ENCODE measurements at regions not wholly inside any gene's neighbourhood (a gene's known extent, or its start where the extent isn't known, plus 50 kb on each side); places are given as distances from the start of the nearest gene placed in this dataset.

DNA sequence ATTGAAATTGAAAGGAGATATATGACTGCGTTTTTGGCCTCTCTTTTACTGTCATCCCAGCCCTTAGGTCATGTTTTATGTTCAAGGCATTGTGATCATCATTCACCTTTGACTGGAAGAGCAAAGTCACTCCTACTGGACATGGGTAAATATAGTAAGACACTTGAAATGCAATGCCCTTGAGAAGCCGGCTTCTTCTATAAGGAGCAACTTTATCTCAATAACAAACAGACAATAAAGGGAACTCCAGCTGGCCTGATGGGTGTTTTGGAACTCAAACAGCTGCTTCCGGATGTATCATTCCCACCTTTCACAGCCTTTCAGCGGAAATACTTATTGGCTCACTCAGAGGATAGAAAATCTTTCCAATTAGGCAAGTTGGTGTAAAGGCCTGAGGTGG lies 65.1 kb upstream of the C4orf54 start (continued):
- TF ChIP-seq, protein P1, sequence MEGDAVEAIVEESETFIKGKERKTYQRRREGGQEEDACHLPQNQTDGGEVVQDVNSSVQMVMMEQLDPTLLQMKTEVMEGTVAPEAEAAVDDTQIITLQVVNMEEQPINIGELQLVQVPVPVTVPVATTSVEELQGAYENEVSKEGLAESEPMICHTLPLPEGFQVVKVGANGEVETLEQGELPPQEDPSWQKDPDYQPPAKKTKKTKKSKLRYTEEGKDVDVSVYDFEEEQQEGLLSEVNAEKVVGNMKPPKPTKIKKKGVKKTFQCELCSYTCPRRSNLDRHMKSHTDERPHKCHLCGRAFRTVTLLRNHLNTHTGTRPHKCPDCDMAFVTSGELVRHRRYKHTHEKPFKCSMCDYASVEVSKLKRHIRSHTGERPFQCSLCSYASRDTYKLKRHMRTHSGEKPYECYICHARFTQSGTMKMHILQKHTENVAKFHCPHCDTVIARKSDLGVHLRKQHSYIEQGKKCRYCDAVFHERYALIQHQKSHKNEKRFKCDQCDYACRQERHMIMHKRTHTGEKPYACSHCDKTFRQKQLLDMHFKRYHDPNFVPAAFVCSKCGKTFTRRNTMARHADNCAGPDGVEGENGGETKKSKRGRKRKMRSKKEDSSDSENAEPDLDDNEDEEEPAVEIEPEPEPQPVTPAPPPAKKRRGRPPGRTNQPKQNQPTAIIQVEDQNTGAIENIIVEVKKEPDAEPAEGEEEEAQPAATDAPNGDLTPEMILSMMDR (IDR thresholded peaks at IDR 0.05 in 2 of 3, conservative IDR thresholded peaks at IDR 0.05 in 1 of 3; ENCODE audit: borderline replicate concordance in 1 of 3, insufficient read depth in 1 of 3, low read depth in 2 of 3, low read length in 2 of 3): no peak
- TF ChIP-seq SRF (IDR thresholded peaks at IDR 0.05; ENCODE audit: low read depth) (no peak), CEBPB (IDR thresholded peaks at IDR 0.05; ENCODE audit: low read depth) (no peak), RAD21 (IDR thresholded peaks at IDR 0.05; ENCODE audit: low read depth) (no peak), SIN3A (IDR thresholded peaks at IDR 0.05; ENCODE audit: low read depth) (no peak), SP1 (IDR thresholded peaks at IDR 0.05; ENCODE audit: low read depth) (no peak)
- TF ChIP-seq, protein P2, sequence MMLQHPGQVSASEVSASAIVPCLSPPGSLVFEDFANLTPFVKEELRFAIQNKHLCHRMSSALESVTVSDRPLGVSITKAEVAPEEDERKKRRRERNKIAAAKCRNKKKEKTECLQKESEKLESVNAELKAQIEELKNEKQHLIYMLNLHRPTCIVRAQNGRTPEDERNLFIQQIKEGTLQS (IDR thresholded peaks at IDR 0.05): no peak

DNA sequence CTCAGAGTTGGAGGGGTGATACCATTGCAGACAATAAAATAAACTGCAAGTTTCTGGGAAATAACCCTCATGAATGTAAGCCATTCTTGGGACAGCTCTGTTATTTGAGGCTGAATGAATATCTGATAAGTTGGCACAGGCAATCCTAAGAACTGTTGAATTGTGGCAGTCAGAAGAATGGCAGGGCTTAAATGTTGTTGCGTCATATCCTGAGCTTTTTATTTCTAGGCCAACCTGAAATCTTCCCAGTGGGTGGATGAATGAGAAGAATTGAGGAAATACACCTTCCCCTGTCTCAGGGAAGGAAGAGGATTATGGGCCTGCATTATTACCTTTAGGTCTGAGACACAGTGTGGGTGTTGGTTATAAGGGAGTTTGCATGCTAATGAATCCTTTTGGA lies 64.4 kb upstream of the C4orf54 start:
- ATAC-seq (no peak), DNase-seq (ENCODE audit: low read depth, low spot score) (no peak)
- no peaks in the 10 kb centered on the region for H3K9me2 ChIP-seq (ENCODE audit: insufficient read depth)
- BruUV-seq (replicated peaks): no TSS peak
- intact Hi-C loops (cut with micrococcal nuclease): loop anchor here (5.0 to 10.0 kb wide), 2 partner anchors 85 to 163 kb away; no protein-coding TSS in a partner anchor
- POLR2A ChIA-PET: no interaction called here
- CTCF ChIA-PET: interaction anchor here (0.8 kb wide), 1 partner anchor 87 kb away, joined by 4 read pairs; no protein-coding TSS in a partner anchor
- H3K36me3 ChIP-seq (ENCODE audit: control insufficient read depth in 1 of 2, insufficient read depth in 2 of 2, low read length in 2 of 2): no peaks in the 10 kb centered on the region
- H3K27me3 ChIP-seq (ENCODE audit: insufficient read depth, low read length): no peaks in the 10 kb centered on the region
- H3K4me3 ChIP-seq (replicated peaks in 1 of 2; ENCODE audit: low read depth in 1 of 2, low read length in 2 of 2): no peak overlapping the region
- H3K9me3 ChIP-seq (ENCODE audit: control insufficient read depth in 1 of 2, insufficient read depth in 1 of 2, low read depth in 1 of 2, low read length in 2 of 2): no peaks in the 10 kb centered on the region
- H3K9ac ChIP-seq (ENCODE audit: low read length): no peak overlapping the region
- H3K27ac ChIP-seq (ENCODE audit: low read depth, low read length): no peak overlapping the region
- TF ChIP-seq SRF (IDR thresholded peaks at IDR 0.05; ENCODE audit: low read depth) (no peak), CEBPB (IDR thresholded peaks at IDR 0.05; ENCODE audit: low read depth) (peak; percentile 33; the same call in 1 of the 2 replicates)
- H4K20me1 ChIP-seq (ENCODE audit: insufficient read depth): no peaks in the 10 kb centered on the region
- H3K4me1 ChIP-seq (ENCODE audit: control insufficient read depth in 1 of 2, insufficient read depth in 2 of 2, low read length in 2 of 2): peaks cover 0 to 16% of the 10 kb centered on the region in 2 experiments; a peak in 2 of 4 replicates
- no peaks in the 10 kb centered on the region for H3K79me2 ChIP-seq (ENCODE audit: insufficient read depth, low read length)
- H3K4me2 ChIP-seq (ENCODE audit: low read length): no peak overlapping the region
- RAD21 ChIA-PET (ENCODE audit: low non-redundant PET in 1 of 2, low total read pairs in 2 of 2, uncharacterized antibody in 2 of 2, unreplicated experiment in 2 of 2): no interaction called here
- H2AFZ ChIP-seq (ENCODE audit: low read depth, low read length, poor library complexity, severe bottlenecking): peak overlapping the region; percentile 84

Measured in HCT116 (cell line).